GM18517 (cell line): ENCODE measurements at regions not wholly inside any gene's neighbourhood (a gene's known extent, or its start where the extent isn't known, plus 50 kb on each side); places are given as distances from the start of the nearest gene placed in this dataset.
"Not testable (repeated sequence)": the region's sequence is repeated elsewhere in the genome, so short reads cannot be mapped to it uniquely, and the experiment has no call there.

Experiments used
- ATAC-seq: cut with Tn5 transposase; IDR thresholded peaks from one replicate; pipeline ENCODE4 v1.9.1; 2021; ENCODE audit warnings: mild to moderate bottlenecking, moderate library complexity; ENCODE audit not compliant: unreplicated experiment

DNA sequence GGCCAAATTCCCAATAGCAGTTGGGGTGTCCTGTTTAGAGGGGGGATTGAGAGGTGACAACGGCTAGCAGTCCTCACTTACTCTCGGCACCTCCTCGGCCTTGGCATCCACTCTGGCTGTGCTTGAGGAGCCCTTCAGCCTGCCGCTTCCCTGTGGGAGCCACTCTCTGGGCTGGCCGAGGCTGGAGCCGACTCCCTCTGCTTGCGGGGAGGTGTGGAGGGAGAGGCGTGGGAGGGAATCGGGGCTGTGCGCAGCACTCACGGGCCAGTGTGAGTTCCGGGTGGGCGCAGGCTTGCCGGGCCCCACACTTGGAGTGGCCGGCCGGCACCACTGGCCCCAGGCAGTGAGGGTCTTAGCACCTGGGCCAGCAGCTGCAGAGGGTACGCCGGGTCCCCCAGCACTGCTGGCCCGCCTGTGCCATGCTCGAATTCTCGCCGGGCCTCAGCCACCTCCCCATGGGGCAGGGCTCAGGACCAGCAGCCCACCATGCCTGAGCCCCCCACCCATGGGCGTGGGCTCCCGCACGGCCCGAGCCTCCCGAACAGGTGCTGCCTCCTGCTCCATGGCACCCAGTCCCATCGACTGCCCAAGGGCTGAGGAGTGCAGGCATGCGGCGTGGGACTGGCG lies 705.9 kb upstream of the ZNF804A start:
- no peak for ATAC-seq

GRCh38 chr2:183898641-183899040 lies 699.7 kb upstream of the ZNF804A start:
- no peak for ATAC-seq

GRCh38 chr2:183901931-183902330 lies 696.4 kb upstream of the ZNF804A start:
- no peak for ATAC-seq

GRCh38 chr2:183903026-183903425 lies 695.3 kb upstream of the ZNF804A start:
- no peak for ATAC-seq

DNA sequence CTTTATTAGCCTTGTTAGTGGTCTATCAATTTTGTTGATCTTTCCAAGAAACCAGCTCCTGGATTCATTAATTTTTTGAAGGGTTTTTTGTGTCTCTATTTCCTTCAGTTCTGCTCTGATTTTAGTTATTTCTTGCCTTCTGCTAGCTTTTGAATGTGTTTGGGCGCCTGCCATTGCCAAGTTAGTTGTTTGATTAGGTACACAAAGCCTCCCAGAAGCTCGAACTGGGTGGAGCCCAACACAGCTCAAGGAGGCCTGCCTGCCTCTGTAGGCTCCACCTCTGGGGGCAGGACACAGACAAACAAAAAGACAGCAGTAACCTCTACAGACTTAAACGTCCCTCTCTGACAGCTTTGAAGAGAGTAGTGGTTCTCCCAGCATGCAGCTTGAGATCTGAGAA lies 682.3 kb upstream of the ZNF804A start:
- ATAC-seq, result not testable (repeated sequence)

DNA sequence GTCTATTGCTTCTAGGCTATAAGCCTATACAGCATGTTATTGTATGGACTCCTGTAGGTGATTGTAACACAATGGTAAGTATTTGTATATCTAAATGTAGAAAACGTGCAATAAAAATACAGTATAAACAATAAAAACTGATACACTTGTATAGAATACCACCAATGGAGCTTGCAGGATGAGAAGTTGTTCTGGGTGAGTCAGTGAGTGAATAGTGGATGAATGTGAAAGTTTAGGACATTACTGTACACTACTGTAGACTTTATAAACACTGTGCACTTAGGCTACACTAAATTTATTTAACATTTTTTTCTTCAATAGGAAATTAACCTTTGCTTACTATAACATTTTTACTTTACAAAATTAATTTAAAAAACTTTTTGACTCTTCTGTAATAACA lies 679.2 kb upstream of the ZNF804A start:
- ATAC-seq, result no peak

- no peak for ATAC-seq
Observed at GRCh38 chr2:183919926-183920325, 678.4 kb upstream of the ZNF804A start.

- no peak for ATAC-seq
Observed at GRCh38 chr2:183925281-183925680, 673.0 kb upstream of the ZNF804A start.

- no peak for ATAC-seq
Observed at GRCh38 chr2:183926433-183926832, 671.9 kb upstream of the ZNF804A start.

DNA sequence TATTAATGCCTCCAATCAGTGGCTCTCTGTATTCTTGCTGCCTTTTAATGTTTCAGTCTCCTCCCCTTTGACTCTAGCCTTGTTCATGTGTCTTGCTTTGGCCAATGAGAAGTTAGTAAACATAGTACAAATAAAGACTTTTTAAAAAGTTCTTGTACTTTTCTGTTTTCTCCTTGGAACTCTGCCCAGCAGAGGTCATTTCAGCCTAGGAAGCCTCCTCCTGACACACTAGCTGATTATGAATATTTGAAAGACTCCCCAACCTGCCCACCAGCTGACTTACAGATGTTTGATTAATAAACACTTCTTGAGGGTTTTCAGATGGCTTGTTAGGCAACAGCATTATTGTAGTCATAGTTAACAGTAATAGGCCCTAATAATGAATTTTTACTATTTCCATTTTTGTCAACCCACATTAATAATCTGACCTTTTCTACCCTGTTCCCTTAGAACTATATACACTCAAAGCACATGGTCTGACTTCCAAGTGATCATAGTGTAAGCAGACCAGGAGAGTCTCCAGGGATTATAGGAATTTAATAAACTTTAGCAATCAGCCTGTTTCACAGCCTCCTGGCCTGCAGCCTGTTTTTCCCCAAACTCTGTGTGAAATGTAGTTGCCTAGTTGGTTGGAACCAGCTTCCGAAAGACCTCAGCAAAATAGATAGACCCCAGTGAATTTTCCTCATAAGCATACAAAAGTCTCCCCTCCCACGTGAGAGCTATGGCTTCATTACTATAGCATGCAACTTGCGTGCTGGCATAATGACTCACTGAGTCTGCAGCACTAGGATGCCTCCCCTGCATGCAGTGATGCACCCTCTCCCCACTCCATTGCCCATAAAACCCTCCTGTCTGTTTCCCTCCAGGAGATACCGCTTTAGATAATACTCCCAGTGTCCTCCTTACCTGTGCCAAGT lies 670.7 kb upstream of the ZNF804A start:
- ATAC-seq, result no peak

- no peak for ATAC-seq
Observed at GRCh38 chr2:183935005-183935404, 663.3 kb upstream of the ZNF804A start.

- no peak for ATAC-seq
Observed at GRCh38 chr2:183937220-183937619, 661.1 kb upstream of the ZNF804A start.

DNA sequence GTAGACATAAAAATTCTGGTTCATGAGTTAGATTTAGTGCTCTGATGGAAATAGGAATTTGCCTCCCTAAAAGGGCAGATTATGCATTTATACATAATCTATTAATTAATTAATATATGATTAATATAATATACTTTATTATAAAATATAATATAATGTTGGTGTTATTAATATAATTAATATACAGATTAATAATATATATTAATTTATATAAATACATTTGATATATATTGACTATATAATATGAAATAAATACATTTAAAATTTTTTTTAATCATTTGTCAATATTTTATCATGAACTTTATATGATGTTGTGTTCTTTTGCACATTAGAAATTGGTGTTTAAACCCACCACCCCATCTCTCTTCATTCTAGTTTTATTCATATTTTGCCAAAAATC lies 652.1 kb upstream of the ZNF804A start:
- no peak for ATAC-seq

DNA sequence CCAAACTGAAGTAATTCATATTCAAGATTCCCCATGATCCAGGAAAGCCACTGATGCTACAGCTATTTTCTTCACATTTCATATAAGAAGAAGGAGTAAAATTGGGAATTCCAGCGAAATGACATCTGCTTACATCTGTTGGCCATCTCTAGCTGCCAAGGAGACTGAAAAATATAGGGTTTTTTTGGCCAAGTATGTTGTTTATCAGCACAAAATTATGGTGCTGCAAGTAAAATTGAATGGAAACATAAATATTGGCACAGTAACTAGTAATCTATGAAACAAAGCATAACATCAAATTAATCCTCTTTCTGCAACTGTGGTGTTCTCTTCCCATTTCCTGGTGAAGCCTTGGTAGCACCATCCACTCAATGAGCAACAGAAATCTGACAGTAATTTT lies 649.5 kb upstream of the ZNF804A start:
- ATAC-seq, result no peak

GRCh38 chr2:183950673-183951072 lies 647.7 kb upstream of the ZNF804A start:
- ATAC-seq, result no peak

DNA sequence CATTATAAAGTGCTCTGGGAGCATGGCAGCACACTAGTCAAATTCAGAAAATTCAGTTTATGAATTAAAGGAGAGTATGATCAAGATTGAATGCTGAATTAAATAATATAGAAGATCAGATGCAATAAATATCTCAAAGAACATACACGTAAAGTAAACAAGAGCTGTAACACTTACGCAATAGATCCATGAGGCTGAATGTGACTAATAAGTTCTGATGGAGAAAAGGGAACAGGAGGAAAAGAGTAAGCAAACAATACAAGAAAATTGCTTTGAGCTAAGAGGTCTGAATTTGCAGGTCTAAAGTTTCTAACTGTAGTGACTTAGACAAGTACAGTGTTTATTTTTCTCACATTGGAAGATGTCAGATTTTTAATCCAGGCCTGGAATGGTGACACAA lies 646.7 kb upstream of the ZNF804A start:
- no peak for ATAC-seq

- no peak for ATAC-seq
Observed at GRCh38 chr2:183952741-183953140, 645.6 kb upstream of the ZNF804A start.

- no peak for ATAC-seq
Observed at GRCh38 chr2:183963609-183964008, 634.7 kb upstream of the ZNF804A start.

DNA sequence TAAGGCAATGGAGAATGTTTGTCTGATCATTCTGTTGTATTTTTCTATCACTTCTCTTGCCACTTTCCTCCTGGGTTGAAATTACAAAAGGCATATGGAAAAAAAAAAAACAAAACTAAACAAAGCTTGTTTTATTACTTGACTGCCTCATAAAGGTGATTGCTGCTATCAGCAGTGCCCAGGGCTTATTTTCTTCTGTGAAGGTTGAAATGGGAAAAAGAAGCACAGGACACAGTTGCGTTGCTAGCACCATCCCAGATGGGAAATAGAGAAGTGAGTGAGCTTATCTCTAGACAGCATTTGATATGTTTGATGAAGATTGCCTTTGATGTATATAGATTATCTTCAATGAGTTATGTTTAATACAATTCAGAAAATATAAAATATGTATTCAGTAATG lies 633.8 kb upstream of the ZNF804A start:
- ATAC-seq, result no peak

- no peak for ATAC-seq
Observed at GRCh38 chr2:183967756-183968155, 630.6 kb upstream of the ZNF804A start.

DNA sequence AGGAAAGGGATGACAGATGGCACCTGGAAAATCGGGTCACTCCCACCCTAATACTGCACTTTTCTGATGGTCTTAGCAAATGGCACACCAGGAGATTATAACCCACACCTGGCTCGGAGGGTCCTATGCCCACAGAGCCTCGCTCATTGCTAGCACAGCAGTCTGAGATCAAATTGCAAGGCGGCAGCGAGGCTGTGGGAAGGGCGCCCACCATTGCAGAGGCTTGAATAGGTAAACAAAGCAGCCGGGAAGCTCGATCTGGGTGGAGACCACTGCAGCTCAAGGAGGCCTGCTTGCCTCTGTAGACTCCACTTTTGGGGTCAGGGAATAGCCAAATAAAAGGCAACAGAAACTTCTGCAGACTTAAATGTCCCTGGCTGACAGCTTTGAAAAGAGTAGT lies 622.7 kb upstream of the ZNF804A start:
- not testable (repeated sequence) for ATAC-seq

GRCh38 chr2:183984871-183985270 lies 613.5 kb upstream of the ZNF804A start:
- ATAC-seq, result no peak
